Renal cortical epithelial cell (primary cell): ENCODE measurements at regions not wholly inside any gene's neighbourhood (a gene's known extent, or its start where the extent isn't known, plus 50 kb on each side); places are given as distances from the start of the nearest gene placed in this dataset.

Experiments used
- DNase-seq: peaks from one replicate; pipeline ENCODE4 v3.0.0-alpha.2; 2011; ENCODE audit warnings: low read depth

GRCh38 chr15:94760348-94760747 is 529.0 kb downstream of the MCTP2 start:
- DNase-seq = no peak

DNA sequence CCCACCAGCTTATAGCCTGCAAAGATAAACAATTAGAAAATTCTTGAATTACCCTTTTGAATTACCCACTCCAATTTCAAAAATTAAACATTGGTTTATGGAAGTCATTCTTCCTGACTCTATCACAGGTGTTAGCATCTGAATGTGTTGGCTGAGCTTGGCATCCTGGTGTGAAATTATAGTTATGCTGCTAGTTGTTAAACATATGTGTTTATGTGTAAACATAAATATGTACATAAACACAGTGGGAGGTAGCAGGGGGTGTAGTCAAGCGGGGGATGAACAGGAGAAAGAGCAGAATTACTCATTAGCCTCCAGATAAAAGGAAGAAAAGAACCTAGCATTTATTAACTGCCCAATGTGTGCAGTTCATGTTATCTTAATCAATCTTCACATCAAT is 530.2 kb downstream of the MCTP2 start:
- no peak for DNase-seq

- no peak for DNase-seq
Observed at GRCh38 chr15:94769089-94769488, 537.7 kb downstream of the MCTP2 start.

GRCh38 chr15:94770199-94770598 is 538.8 kb downstream of the MCTP2 start:
- no peak for DNase-seq

DNA sequence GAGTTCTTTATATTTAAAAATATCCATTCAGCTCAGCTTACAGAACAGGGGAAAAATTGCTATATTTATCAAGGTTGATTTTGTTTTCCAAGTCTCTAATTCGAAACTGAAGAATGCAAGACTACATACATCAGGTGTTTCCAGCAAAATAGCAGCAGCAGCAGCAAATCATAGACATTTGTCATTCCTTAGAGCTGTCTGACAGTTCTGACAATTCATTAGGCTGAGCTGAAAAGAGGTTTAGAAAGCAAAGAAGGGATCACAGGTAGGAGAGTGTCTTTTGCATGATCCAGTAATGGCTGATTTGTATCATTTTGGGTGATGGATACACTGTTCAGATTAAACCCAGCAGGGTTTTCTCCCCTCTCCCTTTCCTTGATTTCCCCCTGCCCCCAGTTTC is 545.7 kb downstream of the MCTP2 start:
- no peak for DNase-seq

- no peak for DNase-seq
Observed at GRCh38 chr15:94778840-94779239, 547.5 kb downstream of the MCTP2 start.

DNA sequence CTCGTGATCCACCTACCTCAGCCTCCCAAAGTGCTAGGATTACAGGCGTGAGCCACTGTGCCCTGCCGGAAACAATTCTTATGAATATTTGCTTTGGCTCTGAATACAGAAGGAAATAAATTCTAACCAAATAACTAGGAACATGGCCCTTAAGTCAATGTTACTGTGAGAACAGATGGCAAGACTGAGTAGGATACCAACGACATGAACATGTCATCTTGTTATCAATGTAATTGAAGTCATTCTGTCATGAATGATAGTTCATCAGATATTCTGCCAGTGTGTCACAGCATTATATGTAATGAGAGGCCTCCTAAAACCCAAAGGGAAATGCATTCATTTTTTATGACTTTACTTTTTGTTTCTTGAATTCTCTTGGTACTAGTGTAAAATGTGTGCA is 548.8 kb downstream of the MCTP2 start:
- no peak for DNase-seq

DNA sequence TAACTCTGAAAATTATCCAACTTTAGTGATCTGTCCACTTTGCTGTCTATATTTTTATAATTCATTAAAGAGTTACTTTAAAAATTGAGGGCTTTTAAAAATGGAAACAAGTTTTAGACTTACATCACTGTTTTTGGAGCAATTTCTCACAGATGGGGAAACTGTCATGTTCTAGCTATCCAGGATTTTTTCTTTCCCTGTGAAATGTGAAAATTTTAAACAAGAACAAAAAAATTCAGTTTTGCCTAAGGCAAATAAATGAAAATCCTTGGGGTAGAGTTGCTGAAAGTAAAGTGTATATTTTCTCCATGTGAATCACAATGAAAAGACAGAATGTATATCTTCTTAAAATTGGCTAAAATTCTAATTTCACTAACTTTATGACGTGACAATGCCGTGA is 553.7 kb downstream of the MCTP2 start:
- no peak for DNase-seq

GRCh38 chr15:94791008-94791407 is 559.6 kb downstream of the MCTP2 start:
- DNase-seq = no peak

GRCh38 chr15:94791510-94791909 is 560.1 kb downstream of the MCTP2 start:
- DNase-seq = no peak

GRCh38 chr15:94792196-94792595 is 560.8 kb downstream of the MCTP2 start:
- DNase-seq = no peak

DNA sequence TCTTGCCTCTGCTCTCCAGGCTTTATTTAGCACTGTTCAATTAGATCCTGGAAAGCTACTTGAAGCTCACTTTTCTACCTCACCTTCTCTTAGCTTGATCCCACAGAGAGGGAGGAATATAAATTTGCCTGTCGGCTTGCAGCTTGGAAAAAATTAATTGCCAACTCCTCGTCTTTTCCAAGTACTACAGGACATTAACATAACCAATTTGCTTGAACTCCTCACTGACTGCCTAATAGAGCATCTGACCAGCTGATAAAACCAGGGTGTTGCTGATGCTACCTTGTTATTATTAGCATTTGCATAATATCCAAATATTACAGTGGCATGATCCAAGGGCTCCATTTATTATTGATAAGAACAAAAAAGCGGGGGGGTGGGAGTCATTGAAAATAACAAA is 561.8 kb downstream of the MCTP2 start:
- no peak for DNase-seq

- DNase-seq = no peak
Observed at GRCh38 chr15:94793641-94794040, 562.3 kb downstream of the MCTP2 start.

- no peak for DNase-seq
Observed at GRCh38 chr15:94804613-94805012, 573.3 kb downstream of the MCTP2 start.

- DNase-seq = no peak
Observed at GRCh38 chr15:94815110-94815731, 583.9 kb downstream of the MCTP2 start.

DNA sequence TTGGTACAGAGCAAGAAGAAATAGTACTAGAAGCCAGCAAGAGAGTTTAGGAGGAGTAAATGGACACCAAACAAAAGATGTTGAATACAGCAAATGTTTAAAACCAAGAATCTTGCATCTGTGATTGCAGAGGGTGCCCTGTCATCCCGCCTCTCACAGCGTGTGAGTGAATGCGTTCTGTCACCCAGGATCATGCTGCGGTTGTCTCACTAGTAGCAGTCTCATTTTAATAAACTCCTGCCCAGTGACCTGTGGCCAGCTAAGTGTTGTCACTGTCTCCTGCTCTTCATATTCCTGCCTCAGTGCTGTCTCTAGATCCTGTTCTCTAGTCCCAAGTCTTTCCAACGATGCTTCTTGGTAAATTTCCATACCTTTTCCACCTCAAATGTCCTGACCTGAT is 584.6 kb downstream of the MCTP2 start:
- no peak for DNase-seq

DNA sequence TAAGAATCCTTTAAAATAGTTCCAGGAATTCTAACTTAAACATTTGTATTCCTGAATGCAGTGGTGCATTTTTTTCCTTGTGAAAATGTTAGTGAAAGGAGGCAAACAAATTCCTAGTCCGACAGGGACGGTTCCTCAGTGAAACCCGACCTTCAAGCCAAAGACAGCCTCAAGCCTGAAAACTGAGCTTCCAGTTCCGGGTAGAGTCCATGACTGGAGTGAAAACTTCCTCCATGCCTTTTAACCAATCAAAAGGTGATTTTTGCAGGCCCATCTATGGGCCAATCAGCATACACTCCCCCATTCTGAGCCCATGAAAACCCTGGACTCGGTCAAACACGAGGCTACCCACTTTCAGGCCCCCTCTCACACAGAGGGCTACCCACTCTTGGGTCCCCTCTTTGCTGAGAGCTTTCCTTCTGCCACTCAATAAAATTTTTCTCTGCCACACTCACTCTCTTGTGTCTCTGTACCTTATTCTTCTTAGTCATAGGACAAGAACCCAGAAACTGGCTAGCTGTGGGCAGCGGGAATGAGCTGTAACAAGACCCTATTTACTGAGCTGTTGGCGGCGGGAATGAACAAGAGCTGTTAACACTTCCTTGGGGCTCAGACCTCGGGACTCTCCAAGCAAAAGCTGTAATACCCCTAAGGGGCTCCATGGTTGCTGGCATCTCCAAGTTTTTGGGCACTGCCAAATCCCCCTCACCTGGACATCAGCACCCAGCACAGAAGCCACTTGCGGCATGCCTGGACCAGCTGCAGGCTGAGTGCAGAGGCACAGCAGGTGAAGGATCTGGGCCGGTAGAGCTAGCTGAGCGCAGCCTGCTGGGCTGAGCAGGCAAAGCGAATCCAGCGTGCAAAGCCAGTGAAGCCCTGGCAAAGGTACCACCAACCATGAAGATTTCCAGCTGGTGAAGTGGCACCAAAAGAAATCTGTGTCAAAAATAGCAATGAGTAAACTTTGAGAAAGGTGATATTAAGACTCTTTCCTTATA is 598.8 kb downstream of the MCTP2 start:
- DNase-seq = no peak

DNA sequence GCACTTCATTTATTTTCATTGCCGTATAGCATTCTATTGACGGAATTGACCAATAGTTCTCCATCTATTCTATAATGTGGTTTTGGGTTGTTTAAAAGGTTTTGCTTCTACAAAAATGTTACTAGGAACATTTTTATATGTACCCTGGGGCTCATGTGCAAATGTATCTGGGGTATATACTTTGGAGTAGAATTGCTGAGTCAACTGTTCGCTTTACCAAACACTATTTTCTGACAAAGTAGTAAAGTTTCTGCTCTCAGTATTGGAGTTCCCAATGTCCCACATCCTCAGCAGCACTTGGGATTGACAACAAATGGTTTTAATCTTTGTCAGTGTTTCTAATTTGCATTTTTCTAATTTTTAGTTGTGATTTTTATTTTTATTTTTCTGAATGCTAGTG is 602.6 kb downstream of the MCTP2 start:
- DNase-seq = no peak

GRCh38 chr15:94834494-94834893 is 603.1 kb downstream of the MCTP2 start:
- DNase-seq = no peak

DNA sequence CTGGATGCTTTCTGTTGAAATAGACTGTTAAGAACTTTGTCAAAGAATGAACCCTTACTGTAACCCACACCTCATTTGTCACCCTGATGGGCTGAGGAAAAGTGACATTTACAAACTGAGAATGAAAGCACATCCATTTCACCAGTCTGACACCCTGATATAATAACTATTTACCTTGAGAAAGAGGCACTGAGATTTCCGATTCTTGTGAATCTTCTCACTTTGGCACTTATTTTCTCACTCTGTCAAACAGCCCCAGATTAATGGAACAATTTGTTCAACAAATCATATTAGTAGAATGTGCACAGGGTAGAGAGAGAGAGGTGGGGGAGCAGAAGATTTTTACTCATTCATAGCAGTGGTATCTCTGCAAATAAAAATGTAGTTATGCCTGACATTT is 606.9 kb downstream of the MCTP2 start:
- no peak for DNase-seq

- no peak for DNase-seq
Observed at GRCh38 chr15:94840794-94841783, 609.7 kb downstream of the MCTP2 start.

DNA sequence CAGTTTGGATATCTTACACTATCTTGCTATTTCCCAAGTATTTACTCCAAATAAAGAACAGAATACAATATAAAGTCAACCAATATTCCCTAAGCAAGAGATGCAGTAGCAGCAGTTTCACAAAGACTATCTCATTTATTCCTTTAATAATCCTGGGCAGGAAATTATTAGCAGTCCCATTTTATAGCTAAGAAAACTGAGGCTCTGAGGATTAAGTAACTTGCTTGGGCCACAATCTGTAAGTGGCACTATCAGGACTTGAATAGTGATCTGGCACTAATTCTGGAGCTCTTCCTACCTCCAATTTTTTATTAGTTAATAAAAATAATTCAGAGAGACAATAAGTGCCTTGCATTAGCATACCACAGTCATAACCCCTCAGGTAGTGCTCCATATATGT is 611.7 kb downstream of the MCTP2 start:
- no peak for DNase-seq
